ENCODE measurements at regions not wholly inside any gene's neighbourhood (a gene's known extent, or its start where the extent isn't known, plus 50 kb on each side); places are given as distances from the start of the nearest gene placed in this dataset.

- Histone ChIP-seq H2BK12ac (ENCODE audit: low read length) (no peak overlapping the region), H4K8ac (ENCODE audit: low read depth, low read length) (no peak overlapping the region), H3K23ac (ENCODE audit: low read length) (no peak overlapping the region), H2BK5ac (ENCODE audit: low read depth, low read length, poor library complexity) (no peak overlapping the region), H3K18ac (ENCODE audit: low read length) (no peak overlapping the region), H3K9me3 (ENCODE audit: insufficient read depth, low read depth, low read length) (peaks cover 8% of the 10 kb centered on the region), H3K79me1 (ENCODE audit: low read length) (no peaks in the 10 kb centered on the region), H4K12ac (ENCODE audit: low read depth, low read length) (no peak overlapping the region), H3K4ac (ENCODE audit: low read depth, low read length) (no peak overlapping the region), H3K36me3 (ENCODE audit: control insufficient read depth in 1 of 2, insufficient read depth in 2 of 2, low read length in 2 of 2) (no peaks in the 10 kb centered on the region), H3K27ac (ENCODE audit: low read depth, low read length) (no peak overlapping the region), H3K4me3 (ENCODE audit: low read depth, low read length) (no peak overlapping the region), H3K9ac (ENCODE audit: low read length) (no peak overlapping the region), H4K91ac (ENCODE audit: low read depth, low read length) (no peak overlapping the region), H2AFZ (ENCODE audit: insufficient read depth, low read length, poor library complexity) (no peak overlapping the region), H2AK5ac (ENCODE audit: low read length) (no peak overlapping the region), H3K27me3 (ENCODE audit: insufficient read depth, low read length) (no peaks in the 10 kb centered on the region), H3K4me1 (ENCODE audit: control insufficient read depth in 1 of 2, insufficient read depth in 2 of 2, low read length in 2 of 2) (no peaks in the 10 kb centered on the region), H3K4me2 (ENCODE audit: low read length) (no peak overlapping the region), H2BK120ac (ENCODE audit: insufficient read depth, low read length, poor library complexity) (no peak overlapping the region), H3K14ac (ENCODE audit: low read length) (no peak overlapping the region), H3K79me2 (ENCODE audit: control insufficient read depth, insufficient read depth, low read length, poor library complexity) (no peaks in the 10 kb centered on the region)
- WGBS (ENCODE audit: extremely low coverage, insufficient coverage, insufficient read length) = no CpG with 5 or more reads among the region's 1 CpG
- DNase-seq = no peak
These were observed 71.4 kb upstream of the WSB1 start for GRCh38 chr17:27222515-27222914.

GRCh38 chr17:27224526-27225315 is 69.2 kb upstream of the WSB1 start:
- no peak overlapping the region for H4K91ac ChIP-seq (ENCODE audit: low read depth, low read length)
- H2AFZ ChIP-seq (ENCODE audit: insufficient read depth, low read length, poor library complexity) = no peak overlapping the region
- H2BK120ac ChIP-seq (ENCODE audit: insufficient read depth, low read length, poor library complexity) = no peak overlapping the region
- H3K23ac ChIP-seq (ENCODE audit: low read length) = no peak overlapping the region
- no CpG with 5 or more reads among the region's 5 CpGs for WGBS (ENCODE audit: extremely low coverage, insufficient coverage, insufficient read length)
- no peak overlapping the region for H3K27ac ChIP-seq (ENCODE audit: low read depth, low read length)
- DNase-seq = peak in 1 of 2 donors; percentile 38
- no peaks in the 10 kb centered on the region for H3K36me3 ChIP-seq (ENCODE audit: control insufficient read depth in 1 of 2, insufficient read depth in 2 of 2, low read length in 2 of 2)
- H3K14ac ChIP-seq (ENCODE audit: low read length) = no peak overlapping the region
- H3K4me2 ChIP-seq (ENCODE audit: low read length) = no peak overlapping the region
- H3K27me3 ChIP-seq (ENCODE audit: insufficient read depth, low read length) = no peaks in the 10 kb centered on the region
- no peak overlapping the region for H2AK5ac ChIP-seq (ENCODE audit: low read length)
- H3K9ac ChIP-seq (ENCODE audit: low read length) = no peak overlapping the region
- H2BK5ac ChIP-seq (ENCODE audit: low read depth, low read length, poor library complexity) = no peak overlapping the region
- no peak overlapping the region for H2BK12ac ChIP-seq (ENCODE audit: low read length)
- no peak overlapping the region for H3K18ac ChIP-seq (ENCODE audit: low read length)
- H3K79me1 ChIP-seq (ENCODE audit: low read length) = no peaks in the 10 kb centered on the region
- peaks cover 2% of the 10 kb centered on the region for H3K9me3 ChIP-seq (ENCODE audit: insufficient read depth, low read depth, low read length)
- no peak overlapping the region for H4K12ac ChIP-seq (ENCODE audit: low read depth, low read length)
- no peak overlapping the region for H4K8ac ChIP-seq (ENCODE audit: low read depth, low read length)
- H3K4ac ChIP-seq (ENCODE audit: low read depth, low read length) = no peak overlapping the region
- no peak overlapping the region for H3K4me3 ChIP-seq (ENCODE audit: low read depth, low read length)
- H3K79me2 ChIP-seq (ENCODE audit: control insufficient read depth, insufficient read depth, low read length, poor library complexity) = no peaks in the 10 kb centered on the region
- H3K4me1 ChIP-seq (ENCODE audit: control insufficient read depth in 1 of 2, insufficient read depth in 2 of 2, low read length in 2 of 2) = no peaks in the 10 kb centered on the region

- Histone ChIP-seq H3K9ac (ENCODE audit: low read length) (no peak overlapping the region), H2BK5ac (ENCODE audit: low read depth, low read length, poor library complexity) (no peak overlapping the region), H2AK5ac (ENCODE audit: low read length) (no peak overlapping the region), H4K8ac (ENCODE audit: low read depth, low read length) (no peak overlapping the region), H3K4me2 (ENCODE audit: low read length) (no peak overlapping the region), H2AFZ (ENCODE audit: insufficient read depth, low read length, poor library complexity) (no peak overlapping the region), H4K12ac (ENCODE audit: low read depth, low read length) (no peak overlapping the region), H2BK12ac (ENCODE audit: low read length) (no peak overlapping the region), H3K4me3 (ENCODE audit: low read depth, low read length) (no peak overlapping the region), H3K27ac (ENCODE audit: low read depth, low read length) (no peak overlapping the region), H3K9me3 (ENCODE audit: insufficient read depth, low read depth, low read length) (peaks cover 4% of the 10 kb centered on the region), H3K79me2 (ENCODE audit: control insufficient read depth, insufficient read depth, low read length, poor library complexity) (no peaks in the 10 kb centered on the region), H3K4ac (ENCODE audit: low read depth, low read length) (no peak overlapping the region), H2BK120ac (ENCODE audit: insufficient read depth, low read length, poor library complexity) (no peak overlapping the region), H3K4me1 (ENCODE audit: control insufficient read depth in 1 of 2, insufficient read depth in 2 of 2, low read length in 2 of 2) (no peaks in the 10 kb centered on the region), H3K18ac (ENCODE audit: low read length) (no peak overlapping the region), H3K23ac (ENCODE audit: low read length) (no peak overlapping the region), H4K91ac (ENCODE audit: low read depth, low read length) (no peak overlapping the region), H3K14ac (ENCODE audit: low read length) (no peak overlapping the region), H3K36me3 (ENCODE audit: control insufficient read depth in 1 of 2, insufficient read depth in 2 of 2, low read length in 2 of 2) (no peaks in the 10 kb centered on the region), H3K27me3 (ENCODE audit: insufficient read depth, low read length) (no peaks in the 10 kb centered on the region), H3K79me1 (ENCODE audit: low read length) (no peaks in the 10 kb centered on the region)
- no CpG with 5 or more reads among the region's 4 CpGs for WGBS (ENCODE audit: extremely low coverage, insufficient coverage, insufficient read length)
- peak; percentile 17 to 57 for DNase-seq
These were observed 67.2 kb upstream of the WSB1 start for GRCh38 chr17:27226611-27227230.

GRCh38 chr17:27230996-27231395 is 62.9 kb upstream of the WSB1 start:
- no peak for DNase-seq
- no peak overlapping the region for H4K12ac ChIP-seq (ENCODE audit: low read depth, low read length)
- H3K18ac ChIP-seq (ENCODE audit: low read length) = no peak overlapping the region
- H3K9ac ChIP-seq (ENCODE audit: low read length) = no peak overlapping the region
- H2AFZ ChIP-seq (ENCODE audit: insufficient read depth, low read length, poor library complexity) = no peak overlapping the region
- no peak overlapping the region for H2BK120ac ChIP-seq (ENCODE audit: insufficient read depth, low read length, poor library complexity)
- H3K4me1 ChIP-seq (ENCODE audit: control insufficient read depth in 1 of 2, insufficient read depth in 2 of 2, low read length in 2 of 2) = no peaks in the 10 kb centered on the region
- H3K4me2 ChIP-seq (ENCODE audit: low read length) = no peak overlapping the region
- H3K23ac ChIP-seq (ENCODE audit: low read length) = no peak overlapping the region
- H3K9me3 ChIP-seq (ENCODE audit: insufficient read depth, low read depth, low read length) = peaks cover 2% of the 10 kb centered on the region
- H3K79me1 ChIP-seq (ENCODE audit: low read length) = no peaks in the 10 kb centered on the region
- no peak overlapping the region for H2AK5ac ChIP-seq (ENCODE audit: low read length)
- no CpG with 5 or more reads among the region's 8 CpGs for WGBS (ENCODE audit: extremely low coverage, insufficient coverage, insufficient read length)
- H2BK5ac ChIP-seq (ENCODE audit: low read depth, low read length, poor library complexity) = no peak overlapping the region
- H3K27ac ChIP-seq (ENCODE audit: low read depth, low read length) = no peak overlapping the region
- H2BK12ac ChIP-seq (ENCODE audit: low read length) = no peak overlapping the region
- H4K8ac ChIP-seq (ENCODE audit: low read depth, low read length) = no peak overlapping the region
- no peak overlapping the region for H4K91ac ChIP-seq (ENCODE audit: low read depth, low read length)
- H3K4me3 ChIP-seq (ENCODE audit: low read depth, low read length) = no peak overlapping the region
- no peak overlapping the region for H3K14ac ChIP-seq (ENCODE audit: low read length)
- no peak overlapping the region for H3K4ac ChIP-seq (ENCODE audit: low read depth, low read length)
- no peaks in the 10 kb centered on the region for H3K36me3 ChIP-seq (ENCODE audit: control insufficient read depth in 1 of 2, insufficient read depth in 2 of 2, low read length in 2 of 2)
- no peaks in the 10 kb centered on the region for H3K79me2 ChIP-seq (ENCODE audit: control insufficient read depth, insufficient read depth, low read length, poor library complexity)
- H3K27me3 ChIP-seq (ENCODE audit: insufficient read depth, low read length) = no peaks in the 10 kb centered on the region
